ENCODE measurements at regions not wholly inside any gene's neighbourhood (a gene's known extent, or its start where the extent isn't known, plus 50 kb on each side); places are given as distances from the start of the nearest gene placed in this dataset.
"Not testable (repeated sequence)": the region's sequence is repeated elsewhere in the genome, so short reads cannot be mapped to it uniquely, and the experiment has no call there.

DNA sequence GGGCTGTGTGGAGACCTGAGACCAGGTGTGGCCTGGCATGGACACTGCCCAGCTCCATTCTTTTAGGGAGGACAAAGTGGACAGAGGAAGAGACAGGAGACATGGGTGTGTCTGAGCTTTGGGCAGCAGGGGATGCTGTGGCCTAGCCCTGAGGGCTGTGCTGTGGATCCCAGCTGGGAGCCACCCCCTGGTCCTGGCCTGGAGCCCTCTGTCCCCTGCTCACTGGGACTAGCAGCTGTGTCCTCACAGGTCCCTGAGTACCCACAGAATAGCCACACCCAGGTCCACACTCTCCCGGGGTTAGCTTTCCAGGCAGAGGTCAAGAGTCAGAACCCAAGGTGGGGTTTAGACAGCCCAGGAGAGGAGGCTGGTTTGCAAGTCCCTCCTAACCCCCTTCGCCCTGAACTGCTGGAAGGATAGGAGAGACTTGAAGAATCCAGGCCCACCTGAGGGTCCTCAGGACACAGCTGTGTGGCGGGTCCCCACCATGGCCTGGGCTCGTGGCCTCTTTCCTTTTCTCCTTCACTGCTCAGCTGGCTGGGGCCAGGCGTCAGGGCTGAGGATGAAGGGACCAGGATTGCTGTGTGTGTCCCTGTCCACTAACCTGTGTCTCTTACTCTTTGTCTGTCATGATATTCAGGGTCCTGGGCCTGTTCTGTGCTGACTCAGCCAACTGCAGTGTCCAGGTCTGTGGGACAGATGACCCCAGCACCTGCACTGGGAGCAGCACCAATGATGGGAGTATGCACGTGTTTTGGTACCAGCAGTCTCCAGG lies 78.5 kb upstream of the VPREB1 start:
- ATAC-seq (peak in 1 of 4 donors; percentile 33), DNase-seq (no peak)
- Histone ChIP-seq H3K9me3 (no peaks in the 10 kb centered on the region), H3K4me3 (no peak overlapping the region), H3K4me1 (no peaks in the 10 kb centered on the region), H3K27ac (no peak overlapping the region), H3K27me3 (no peaks in the 10 kb centered on the region), H3K36me3 (no peaks in the 10 kb centered on the region)
- intact Hi-C loops (cut with DNase I) = no loop called here
- no peak for TF ChIP-seq POLR2A (IDR thresholded peaks at IDR 0.05)
- TF ChIP-seq, protein P1, sequence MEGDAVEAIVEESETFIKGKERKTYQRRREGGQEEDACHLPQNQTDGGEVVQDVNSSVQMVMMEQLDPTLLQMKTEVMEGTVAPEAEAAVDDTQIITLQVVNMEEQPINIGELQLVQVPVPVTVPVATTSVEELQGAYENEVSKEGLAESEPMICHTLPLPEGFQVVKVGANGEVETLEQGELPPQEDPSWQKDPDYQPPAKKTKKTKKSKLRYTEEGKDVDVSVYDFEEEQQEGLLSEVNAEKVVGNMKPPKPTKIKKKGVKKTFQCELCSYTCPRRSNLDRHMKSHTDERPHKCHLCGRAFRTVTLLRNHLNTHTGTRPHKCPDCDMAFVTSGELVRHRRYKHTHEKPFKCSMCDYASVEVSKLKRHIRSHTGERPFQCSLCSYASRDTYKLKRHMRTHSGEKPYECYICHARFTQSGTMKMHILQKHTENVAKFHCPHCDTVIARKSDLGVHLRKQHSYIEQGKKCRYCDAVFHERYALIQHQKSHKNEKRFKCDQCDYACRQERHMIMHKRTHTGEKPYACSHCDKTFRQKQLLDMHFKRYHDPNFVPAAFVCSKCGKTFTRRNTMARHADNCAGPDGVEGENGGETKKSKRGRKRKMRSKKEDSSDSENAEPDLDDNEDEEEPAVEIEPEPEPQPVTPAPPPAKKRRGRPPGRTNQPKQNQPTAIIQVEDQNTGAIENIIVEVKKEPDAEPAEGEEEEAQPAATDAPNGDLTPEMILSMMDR (IDR thresholded peaks at IDR 0.05) = no peak
- no CpG with 5 or more reads among the region's 6 CpGs for WGBS (ENCODE audit: insufficient coverage, low coverage, low lambda C conversion rate, missing lambda C conversion rate)

DNA sequence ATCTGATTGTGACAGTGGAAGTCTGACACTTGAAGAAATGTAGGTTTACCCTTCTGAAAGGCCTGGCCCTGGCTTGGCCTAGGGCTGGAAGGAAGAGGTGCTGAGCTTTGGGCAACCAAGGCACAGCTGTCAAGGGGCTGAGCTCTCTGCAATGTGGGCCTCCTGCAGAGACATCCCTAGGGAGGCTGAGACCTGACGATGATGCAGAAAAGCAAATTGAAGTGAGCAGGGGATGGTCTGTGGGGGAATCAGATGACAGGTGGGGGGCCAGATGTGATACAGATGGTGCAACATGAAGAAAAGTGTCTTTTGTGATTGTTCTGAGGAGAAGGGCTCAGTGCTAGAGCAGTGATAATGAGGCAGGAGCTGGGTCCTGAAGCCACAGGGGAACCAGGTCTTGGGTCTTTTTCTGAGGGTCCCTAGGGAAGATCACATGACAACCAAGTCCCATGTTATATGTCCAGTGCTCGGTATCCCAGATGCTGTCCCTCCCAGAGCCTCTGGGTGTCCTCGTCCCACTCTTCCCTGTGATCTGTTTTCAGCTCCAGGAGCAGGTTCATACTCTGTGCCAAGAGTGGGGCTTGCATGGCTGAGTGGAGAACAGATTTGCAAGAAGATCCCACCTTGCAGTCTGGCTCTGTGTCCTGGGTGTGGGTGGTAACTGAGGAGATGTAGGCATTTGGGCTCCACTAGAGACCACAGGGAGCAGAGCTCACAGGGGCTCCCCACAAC lies 79.9 kb upstream of the VPREB1 start:
- Histone ChIP-seq H3K9me3 (no peaks in the 10 kb centered on the region), H3K36me3 (no peaks in the 10 kb centered on the region), H3K27me3 (no peaks in the 10 kb centered on the region), H3K4me1 (no peaks in the 10 kb centered on the region), H3K27ac (no peak overlapping the region), H3K4me3 (no peak overlapping the region)
- intact Hi-C loops (cut with DNase I) = no loop called here
- 45% methylated on average over 3 of the region's 3 CpGs for WGBS (ENCODE audit: insufficient coverage, low coverage, low lambda C conversion rate, missing lambda C conversion rate)
- ATAC-seq (no peak), DNase-seq (no peak)
- TF ChIP-seq, protein P1 (IDR thresholded peaks at IDR 0.05) = no peak
- no peak for TF ChIP-seq POLR2A (IDR thresholded peaks at IDR 0.05)

DNA sequence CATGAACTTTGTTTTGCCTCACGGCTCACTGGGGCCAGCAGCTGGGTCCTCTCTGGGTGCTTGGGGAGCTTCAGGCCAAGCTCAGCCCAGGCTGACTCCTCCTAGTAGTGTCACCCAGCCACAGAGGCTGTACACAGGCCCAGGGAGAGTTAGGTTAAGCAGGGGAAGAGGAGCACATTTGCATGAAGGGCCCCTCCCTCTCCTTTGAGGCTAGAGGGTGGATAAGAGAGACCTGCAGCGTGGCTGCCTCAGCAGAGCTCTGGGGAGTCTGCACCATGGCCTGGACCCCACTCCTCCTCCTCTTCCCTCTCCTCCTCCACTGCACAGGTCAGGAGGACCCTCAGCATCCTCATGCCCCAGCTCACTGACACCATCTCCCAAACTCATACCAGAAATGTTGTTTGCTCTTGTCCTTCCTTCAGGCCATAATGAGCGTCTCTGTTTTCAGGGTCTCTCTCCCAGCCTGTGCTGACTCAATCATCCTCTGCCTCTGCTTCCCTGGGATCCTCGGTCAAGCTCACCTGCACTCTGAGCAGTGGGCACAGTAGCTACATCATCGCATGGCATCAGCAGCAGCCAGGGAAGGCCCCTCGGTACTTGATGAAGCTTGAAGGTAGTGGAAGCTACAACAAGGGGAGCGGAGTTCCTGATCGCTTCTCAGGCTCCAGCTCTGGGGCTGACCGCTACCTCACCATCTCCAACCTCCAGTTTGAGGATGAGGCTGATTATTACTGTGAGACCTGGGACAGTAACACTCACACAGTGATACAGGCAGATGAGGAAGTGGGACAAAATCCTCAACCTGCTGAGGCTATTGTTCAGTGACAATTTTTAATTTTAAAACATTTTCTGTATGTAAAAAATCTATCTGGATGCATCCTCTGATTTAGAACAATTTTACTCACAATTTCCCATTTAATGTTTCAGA lies 82.4 kb upstream of the VPREB1 start:
- intact Hi-C loops (cut with DNase I) = no loop called here
- Histone ChIP-seq H3K27me3 (no peaks in the 10 kb centered on the region), H3K9me3 (no peaks in the 10 kb centered on the region), H3K36me3 (no peaks in the 10 kb centered on the region), H3K4me1 (no peaks in the 10 kb centered on the region), H3K27ac (no peak overlapping the region), H3K4me3 (no peak overlapping the region)
- DNase-seq (no peak), ATAC-seq (peak in 1 of 4 donors; percentile 29)
- TF ChIP-seq POLR2A (IDR thresholded peaks at IDR 0.05) = no peak
- TF ChIP-seq, protein P1 (IDR thresholded peaks at IDR 0.05) = no peak
- WGBS (ENCODE audit: insufficient coverage, low coverage, low lambda C conversion rate, missing lambda C conversion rate) = 71% methylated on average over 5 of the region's 9 CpGs

DNA sequence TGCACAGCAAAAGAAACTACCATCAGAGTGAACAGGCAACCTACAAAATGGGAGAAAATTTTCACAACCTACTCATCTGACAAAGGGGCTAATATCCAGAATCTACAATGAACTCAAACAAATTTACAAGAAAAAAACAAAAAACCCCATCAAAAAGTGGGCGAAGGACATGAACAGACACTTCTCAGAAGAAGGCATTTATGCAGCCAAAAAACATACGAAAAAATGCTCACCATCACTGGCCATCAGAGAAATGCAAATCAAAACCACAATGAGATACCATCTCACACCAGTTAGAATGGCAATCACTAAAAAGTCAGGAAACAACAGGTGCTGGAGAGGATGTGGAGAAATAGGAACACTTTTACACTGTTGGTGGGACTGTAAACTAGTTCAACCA lies 83.8 kb upstream of the VPREB1 start:
- intact Hi-C loops (cut with DNase I); DNase-seq; H3K27me3 ChIP-seq; H3K27ac ChIP-seq; H3K4me1 ChIP-seq; ATAC-seq; H3K36me3 ChIP-seq; H3K4me3 ChIP-seq; H3K9me3 ChIP-seq: not testable (repeated sequence)
- 45% methylated on average over 2 of the region's 2 CpGs for WGBS (ENCODE audit: insufficient coverage, low coverage, low lambda C conversion rate, missing lambda C conversion rate)

Data from right lobe of liver (tissue), 6 donors.